Vagina (tissue), 2 donors: ENCODE measurements at regions not wholly inside any gene's neighbourhood (a gene's known extent, or its start where the extent isn't known, plus 50 kb on each side); places are given as distances from the start of the nearest gene placed in this dataset.

Experiments
- CTCF ChIP-seq, 3 experiments: fragments of 450-650 bp in 2 of 3; fragments of 200-600 bp in 1 of 3; sonication (generic) in 1 of 3; IDR thresholded peaks; one replicate each; pipeline ENCODE4 v1.5.1; 2017 to 2019; ENCODE audit warnings: antibody characterized with exemption in 3 of 3, mild to moderate bottlenecking in 2 of 3, moderate library complexity in 2 of 3
- POLR2AphosphoS5 ChIP-seq, 2 donors: sonication (generic); formaldehyde crosslinking; IDR thresholded peaks; one replicate each; pipeline ENCODE4 v1.9.0; 2017; ENCODE audit warnings: antibody characterized with exemption in 2 of 2, mild to moderate bottlenecking in 2 of 2, low read depth in 1 of 2; ENCODE audit not compliant: insufficient read depth in 1 of 2

- no peak for TF ChIP-seq CTCF (IDR thresholded peaks at IDR 0.05)
- TF ChIP-seq POLR2AphosphoS5 (IDR thresholded peaks at IDR 0.05; ENCODE audit: insufficient read depth in 1 of 2, low read depth in 1 of 2) = no peak
Observed at GRCh38 chr11:129699711-129700304, 115.8 kb upstream of the TMEM45B start.
